Neural progenitor cell (in vitro differentiated cells): ENCODE measurements at regions not wholly inside any gene's neighbourhood (a gene's known extent, or its start where the extent isn't known, plus 50 kb on each side); places are given as distances from the start of the nearest gene placed in this dataset.

Experiments
- DNase-seq: peaks from one replicate; pipeline ENCODE4 v3.0.0-alpha.2; 2016; ENCODE audit warnings: low spot score
- H2AFZ ChIP-seq: fragments of 200-600 bp; sonication (generic); replicated peaks from 2 replicates; pipeline ENCODE4 v1.6.1; 2016; ENCODE audit warnings: antibody characterized with exemption
- H3F3A ChIP-seq: fragments of 200-600 bp; sonication (generic); 2 replicates; pipeline ENCODE4 v1.6.1; 2016; ENCODE audit warnings: antibody characterized with exemption, low read depth
- H3K27ac ChIP-seq: fragments of 200-600 bp; sonication (generic); 2 replicates; pipeline ENCODE4 v1.5.1; 2016; ENCODE audit warnings: mild to moderate bottlenecking
- H3K27me3 ChIP-seq: fragments of 200-600 bp; sonication (generic); 2 replicates; pipeline ENCODE4 v1.6.1; 2016; ENCODE audit warnings: mild to moderate bottlenecking, moderate library complexity
- H3K36me3 ChIP-seq: fragments of 200-600 bp; sonication (generic); 2 replicates; pipeline ENCODE4 v1.5.1; 2016
- H3K4me1 ChIP-seq: fragments of 200-600 bp; sonication (generic); 2 replicates; pipeline ENCODE4 v1.6.1; 2016; ENCODE audit warnings: mixed run types
- H3K4me2 ChIP-seq: fragments of 200-600 bp; sonication (generic); 2 replicates; pipeline ENCODE4 v1.6.1; 2016
- H3K4me3 ChIP-seq: fragments of 200-600 bp; sonication (generic); 2 replicates; pipeline ENCODE4 v1.5.1; 2016
- H3K79me2 ChIP-seq: fragments of 200-600 bp; sonication (generic); 2 replicates; pipeline ENCODE4 v1.6.1; 2016; ENCODE audit warnings: low read depth
- H3K9ac ChIP-seq: fragments of 200-600 bp; sonication (generic); 2 replicates; pipeline ENCODE4 v1.6.1; 2016
- H3K9me3 ChIP-seq: fragments of 200-600 bp; sonication (generic); 2 replicates; pipeline ENCODE4 v1.5.1; 2016; ENCODE audit warnings: low read depth
- H4K20me1 ChIP-seq: fragments of 200-600 bp; sonication (generic); 2 replicates; pipeline ENCODE4 v1.6.1; 2016; ENCODE audit warnings: low read depth
- H3K27ac Mint-ChIP-seq: 3 replicates; pipeline ENCODE4 v1.8.0; 2021; ENCODE audit warnings: mixed read lengths
- H3K27me3 Mint-ChIP-seq: 2 replicates; pipeline ENCODE4 v1.8.0; 2022; ENCODE audit warnings: low read depth, mild to moderate bottlenecking, inconsistent platforms, moderate library complexity, mixed read lengths; ENCODE audit not compliant: insufficient read depth
- H3K36me3 Mint-ChIP-seq: 3 replicates; pipeline ENCODE4 v1.8.0; 2021; ENCODE audit warnings: mixed read lengths
- H3K4me1 Mint-ChIP-seq: 3 replicates; pipeline ENCODE4 v1.8.0; 2021; ENCODE audit warnings: mixed read lengths
- H3K4me3 Mint-ChIP-seq: 3 replicates; pipeline ENCODE4 v1.8.0; 2021; ENCODE audit warnings: mild to moderate bottlenecking, moderate library complexity, mixed read lengths
- H3K9me3 Mint-ChIP-seq: 3 replicates; pipeline ENCODE4 v1.8.0; 2020; ENCODE audit warnings: mixed read lengths
- CTCF ChIP-seq: fragments of 200-600 bp; sonication (generic); IDR thresholded peaks from 2 replicates; pipeline ENCODE4 v1.5.1; 2017; ENCODE audit warnings: antibody characterized with exemption, mild to moderate bottlenecking
- EZH2 ChIP-seq: fragments of 200-600 bp; sonication (generic); IDR thresholded peaks from 2 replicates; pipeline ENCODE4 v1.6.1; 2017; ENCODE audit warnings: antibody characterized with exemption, mild to moderate bottlenecking, moderate library complexity
- EZH2phosphoT487 ChIP-seq: fragments of 200-600 bp; sonication (generic); IDR thresholded peaks from 2 replicates; pipeline ENCODE4 v1.6.1; 2017; ENCODE audit warnings: antibody characterized with exemption

GRCh38 chr4:141486375-141486997 lies 149.9 kb upstream of the IL15 start:
- H3K36me3 ChIP-seq: no peaks in the 10 kb centered on the region
- H3K36me3 Mint-ChIP-seq: no peaks in the 10 kb centered on the region
- H3K4me2 ChIP-seq: no peak overlapping the region
- H3K9me3 ChIP-seq: no peaks in the 10 kb centered on the region
- no peak overlapping the region for H3K27ac Mint-ChIP-seq
- no peaks in the 10 kb centered on the region for H4K20me1 ChIP-seq
- H3F3A ChIP-seq: no peaks in the 10 kb centered on the region
- DNase-seq: no peak
- peaks cover 5% of the 10 kb centered on the region for H3K9me3 Mint-ChIP-seq
- no peaks in the 10 kb centered on the region for H3K27me3 Mint-ChIP-seq
- H3K4me1 ChIP-seq: no peaks in the 10 kb centered on the region
- H3K27ac ChIP-seq: no peak overlapping the region
- H3K9ac ChIP-seq: no peak overlapping the region
- no peak overlapping the region for H2AFZ ChIP-seq
- no peaks in the 10 kb centered on the region for H3K4me1 Mint-ChIP-seq
- no peak overlapping the region for H3K4me3 Mint-ChIP-seq
- TF ChIP-seq CTCF (no peak), EZH2 (no peak), EZH2phosphoT487 (no peak)
- no peaks in the 10 kb centered on the region for H3K27me3 ChIP-seq
- H3K4me3 ChIP-seq: no peak overlapping the region
- no peaks in the 10 kb centered on the region for H3K79me2 ChIP-seq

- H2AFZ ChIP-seq: no peak overlapping the region
- no peak overlapping the region for H3K9ac ChIP-seq
- no peak overlapping the region for H3K4me3 ChIP-seq
- H3K27me3 Mint-ChIP-seq: no peaks in the 10 kb centered on the region
- no peaks in the 10 kb centered on the region for H3K9me3 Mint-ChIP-seq
- DNase-seq: no peak
- no peak overlapping the region for H3K27ac Mint-ChIP-seq
- no peak overlapping the region for H3K4me3 Mint-ChIP-seq
- H3K4me1 Mint-ChIP-seq: no peaks in the 10 kb centered on the region
- no peaks in the 10 kb centered on the region for H3K36me3 ChIP-seq
- H3K27me3 ChIP-seq: no peaks in the 10 kb centered on the region
- H4K20me1 ChIP-seq: no peaks in the 10 kb centered on the region
- H3K4me2 ChIP-seq: no peak overlapping the region
- H3K79me2 ChIP-seq: no peaks in the 10 kb centered on the region
- H3F3A ChIP-seq: no peaks in the 10 kb centered on the region
- TF ChIP-seq EZH2phosphoT487 (no peak), EZH2 (no peak), CTCF (no peak)
- no peaks in the 10 kb centered on the region for H3K9me3 ChIP-seq
- no peaks in the 10 kb centered on the region for H3K36me3 Mint-ChIP-seq
- no peaks in the 10 kb centered on the region for H3K4me1 ChIP-seq
- no peak overlapping the region for H3K27ac ChIP-seq
Observed at GRCh38 chr4:141497627-141498026, 138.8 kb upstream of the IL15 start.

GRCh38 chr4:141499261-141499853 lies 137.0 kb upstream of the IL15 start:
- no peak overlapping the region for H3K9ac ChIP-seq
- Mint-ChIP-seq H3K36me3 (no peaks in the 10 kb centered on the region), H3K4me3 (no peak overlapping the region), H3K4me1 (no peaks in the 10 kb centered on the region), H3K9me3 (no peaks in the 10 kb centered on the region), H3K27ac (no peak overlapping the region), H3K27me3 (no peaks in the 10 kb centered on the region)
- no peaks in the 10 kb centered on the region for H3K9me3 ChIP-seq
- no peaks in the 10 kb centered on the region for H3K36me3 ChIP-seq
- H3F3A ChIP-seq: no peaks in the 10 kb centered on the region
- H4K20me1 ChIP-seq: no peaks in the 10 kb centered on the region
- no peaks in the 10 kb centered on the region for H3K4me1 ChIP-seq
- no peak for DNase-seq
- no peak overlapping the region for H3K4me2 ChIP-seq
- no peak overlapping the region for H2AFZ ChIP-seq
- H3K27me3 ChIP-seq: no peaks in the 10 kb centered on the region
- H3K79me2 ChIP-seq: no peaks in the 10 kb centered on the region
- no peak overlapping the region for H3K4me3 ChIP-seq
- TF ChIP-seq EZH2phosphoT487: no peak
- no peak overlapping the region for H3K27ac ChIP-seq

- Mint-ChIP-seq H3K4me3 (no peak overlapping the region), H3K27ac (no peak overlapping the region), H3K27me3 (no peaks in the 10 kb centered on the region), H3K36me3 (no peaks in the 10 kb centered on the region), H3K4me1 (no peaks in the 10 kb centered on the region), H3K9me3 (no peaks in the 10 kb centered on the region)
- Histone ChIP-seq H3K9me3 (no peaks in the 10 kb centered on the region), H3K4me1 (no peaks in the 10 kb centered on the region), H4K20me1 (no peaks in the 10 kb centered on the region), H3F3A (no peaks in the 10 kb centered on the region), H3K79me2 (no peaks in the 10 kb centered on the region), H3K4me2 (no peak overlapping the region), H3K27ac (no peak overlapping the region), H3K27me3 (no peaks in the 10 kb centered on the region), H3K9ac (no peak overlapping the region), H3K36me3 (no peaks in the 10 kb centered on the region), H2AFZ (no peak overlapping the region), H3K4me3 (no peak overlapping the region)
- TF ChIP-seq EZH2: no peak
- no peak for TF ChIP-seq CTCF
- TF ChIP-seq EZH2phosphoT487: no peak
- DNase-seq: no peak
Observed at GRCh38 chr4:141501395-141501794, 135.0 kb upstream of the IL15 start.
